ENCODE measurements at regions not wholly inside any gene's neighbourhood (a gene's known extent, or its start where the extent isn't known, plus 50 kb on each side); places are given as distances from the start of the nearest gene placed in this dataset.

DNA sequence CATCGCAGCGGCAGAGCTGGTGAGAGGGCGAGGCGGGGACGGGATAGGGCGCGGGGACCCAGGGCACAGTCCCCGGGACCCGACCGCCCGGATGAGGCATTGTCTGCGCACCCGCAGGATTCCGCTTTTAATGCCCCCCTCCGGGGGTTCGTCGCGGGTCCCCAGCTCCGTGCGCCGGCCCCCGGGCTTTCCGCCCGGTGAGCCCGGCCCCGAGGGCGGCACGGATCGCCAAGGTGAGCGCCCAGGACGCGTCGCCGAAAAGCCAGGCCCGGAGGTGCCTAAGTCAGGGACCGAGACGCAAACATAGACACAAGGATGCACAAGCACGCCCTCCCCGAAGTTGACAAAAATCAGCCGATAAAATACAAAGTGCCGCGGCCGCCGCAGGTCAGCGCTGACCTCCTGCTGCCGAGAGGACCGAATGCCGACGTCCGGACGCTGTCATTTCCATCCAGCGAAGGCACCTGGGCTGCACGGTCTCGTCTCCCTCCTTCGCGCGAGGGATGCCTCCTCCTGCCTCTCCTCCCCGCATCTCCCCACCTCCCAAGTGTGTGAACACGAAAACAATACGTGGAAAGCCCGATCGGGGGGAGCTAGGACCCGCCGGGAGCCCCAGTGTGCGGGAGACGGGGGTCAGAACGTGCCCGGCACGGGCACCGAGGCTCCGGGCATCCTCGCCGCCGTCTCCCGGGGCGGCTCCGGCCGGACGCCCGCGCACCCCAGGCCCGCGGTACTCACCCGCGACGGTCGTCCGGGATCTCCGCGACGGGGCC lies 101.1 kb upstream of the SOD1 start:
- TF ChIP-seq CTCF (IDR thresholded peaks at IDR 0.05; ENCODE audit: low read depth, low read length, missing input control) (no peak), YY1 (IDR thresholded peaks at IDR 0.05) (no peak)

All from liver (tissue), 2 donors.